ENCODE measurements at regions not wholly inside any gene's neighbourhood (a gene's known extent, or its start where the extent isn't known, plus 50 kb on each side); places are given as distances from the start of the nearest gene placed in this dataset.

- Histone ChIP-seq H3K4me3 (peak overlapping the region; percentile 75), H3K4me1 (peaks cover 46% of the 10 kb centered on the region), H3K27ac (peak overlapping the region; percentile 85 to 96), H3K4me2 (peak overlapping the region; percentile 89), H3K9me3 (no peaks in the 10 kb centered on the region)
- 0 out of 5 replicates have a peak, but pooled peaks of 1 of the 2 experiments have one; percentile 11 for TF ChIP-seq EP300 (IDR thresholded peaks at IDR 0.05)
- TF ChIP-seq EHMT2 (IDR thresholded peaks at IDR 0.05; ENCODE audit: low read depth), result no peak
- TF ChIP-seq, protein P1, sequence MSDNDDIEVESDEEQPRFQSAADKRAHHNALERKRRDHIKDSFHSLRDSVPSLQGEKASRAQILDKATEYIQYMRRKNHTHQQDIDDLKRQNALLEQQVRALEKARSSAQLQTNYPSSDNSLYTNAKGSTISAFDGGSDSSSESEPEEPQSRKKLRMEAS (IDR thresholded peaks at IDR 0.05), result peak; percentile 22; the same call in 1 of the 2 replicates
- TF ChIP-seq MYC (IDR thresholded peaks at IDR 0.05; ENCODE audit: borderline replicate concordance, low read length), result 0 out of 2 replicates have a peak, but pooled peaks have one; percentile 14
- peak; percentile 96 for TF ChIP-seq POLR2A (IDR thresholded peaks at IDR 0.05; ENCODE audit: low read length)
- peak; percentile 35; the same call in 1 of the 2 replicates for TF ChIP-seq GATA3 (IDR thresholded peaks at IDR 0.05; ENCODE audit: borderline replicate concordance)
- TF ChIP-seq USF2 (IDR thresholded peaks at IDR 0.05), result no peak
- TF ChIP-seq TFCP2L1 (CRISPR knock-in tag; IDR thresholded peaks at IDR 0.05), result peak; percentile 86; the same call in 1 of the 2 replicates
- peak; percentile 55 for TF ChIP-seq MAFK (IDR thresholded peaks at IDR 0.05; ENCODE audit: partially characterized antibody)
- peak; percentile 63 for TF ChIP-seq BCL3 (IDR thresholded peaks at IDR 0.05)
- peak; percentile 68; the same call in 1 of the 2 replicates for TF ChIP-seq PHF8 (IDR thresholded peaks at IDR 0.05; ENCODE audit: borderline replicate concordance, low read depth)
- TF ChIP-seq, protein P2, sequence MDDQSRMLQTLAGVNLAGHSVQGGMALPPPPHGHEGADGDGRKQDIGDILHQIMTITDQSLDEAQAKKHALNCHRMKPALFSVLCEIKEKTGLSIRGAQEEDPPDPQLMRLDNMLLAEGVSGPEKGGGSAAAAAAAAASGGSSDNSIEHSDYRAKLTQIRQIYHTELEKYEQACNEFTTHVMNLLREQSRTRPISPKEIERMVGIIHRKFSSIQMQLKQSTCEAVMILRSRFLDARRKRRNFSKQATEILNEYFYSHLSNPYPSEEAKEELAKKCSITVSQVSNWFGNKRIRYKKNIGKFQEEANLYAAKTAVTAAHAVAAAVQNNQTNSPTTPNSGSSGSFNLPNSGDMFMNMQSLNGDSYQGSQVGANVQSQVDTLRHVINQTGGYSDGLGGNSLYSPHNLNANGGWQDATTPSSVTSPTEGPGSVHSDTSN (IDR thresholded peaks at IDR 0.05), result peak; percentile 56
- TF ChIP-seq EHF (CRISPR knock-in tag; IDR thresholded peaks at IDR 0.05), result no peak
- TF ChIP-seq, protein P3, sequence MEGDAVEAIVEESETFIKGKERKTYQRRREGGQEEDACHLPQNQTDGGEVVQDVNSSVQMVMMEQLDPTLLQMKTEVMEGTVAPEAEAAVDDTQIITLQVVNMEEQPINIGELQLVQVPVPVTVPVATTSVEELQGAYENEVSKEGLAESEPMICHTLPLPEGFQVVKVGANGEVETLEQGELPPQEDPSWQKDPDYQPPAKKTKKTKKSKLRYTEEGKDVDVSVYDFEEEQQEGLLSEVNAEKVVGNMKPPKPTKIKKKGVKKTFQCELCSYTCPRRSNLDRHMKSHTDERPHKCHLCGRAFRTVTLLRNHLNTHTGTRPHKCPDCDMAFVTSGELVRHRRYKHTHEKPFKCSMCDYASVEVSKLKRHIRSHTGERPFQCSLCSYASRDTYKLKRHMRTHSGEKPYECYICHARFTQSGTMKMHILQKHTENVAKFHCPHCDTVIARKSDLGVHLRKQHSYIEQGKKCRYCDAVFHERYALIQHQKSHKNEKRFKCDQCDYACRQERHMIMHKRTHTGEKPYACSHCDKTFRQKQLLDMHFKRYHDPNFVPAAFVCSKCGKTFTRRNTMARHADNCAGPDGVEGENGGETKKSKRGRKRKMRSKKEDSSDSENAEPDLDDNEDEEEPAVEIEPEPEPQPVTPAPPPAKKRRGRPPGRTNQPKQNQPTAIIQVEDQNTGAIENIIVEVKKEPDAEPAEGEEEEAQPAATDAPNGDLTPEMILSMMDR (IDR thresholded peaks at IDR 0.05), result no peak
- peak; percentile 38; the same call in 1 of the 2 replicates for TF ChIP-seq RFX5 (IDR thresholded peaks at IDR 0.05)
- TF ChIP-seq JUN (IDR thresholded peaks at IDR 0.05), result peak; percentile 78 to 95
- POLR2A ChIA-PET, result interaction anchor here (0.5 to 5.8 kb wide), 19 partner anchors 14 to 1113 kb away, joined by 3 to 226 read pairs (median 4); a partner anchor contains a TSS
- CTCF ChIA-PET, result interaction anchor here (0.7 to 1.2 kb wide), 2 partner anchors 14 to 824 kb away, joined by 3 to 4 read pairs; a partner anchor contains a TSS
- ATAC-seq (peak; percentile 81 to 83), DNase-seq (ENCODE audit: low read depth in 1 of 2, low spot score in 1 of 2) (peak; percentile 93 to 99), FAIRE-seq (no peak)
- 1% methylated on average over 26 of the region's 53 CpGs for WGBS (ENCODE audit: missing lambda C conversion rate)
These were observed 114.8 kb upstream of the PRSS16 start for GRCh38 chr6:27132532-27133280.

DNA sequence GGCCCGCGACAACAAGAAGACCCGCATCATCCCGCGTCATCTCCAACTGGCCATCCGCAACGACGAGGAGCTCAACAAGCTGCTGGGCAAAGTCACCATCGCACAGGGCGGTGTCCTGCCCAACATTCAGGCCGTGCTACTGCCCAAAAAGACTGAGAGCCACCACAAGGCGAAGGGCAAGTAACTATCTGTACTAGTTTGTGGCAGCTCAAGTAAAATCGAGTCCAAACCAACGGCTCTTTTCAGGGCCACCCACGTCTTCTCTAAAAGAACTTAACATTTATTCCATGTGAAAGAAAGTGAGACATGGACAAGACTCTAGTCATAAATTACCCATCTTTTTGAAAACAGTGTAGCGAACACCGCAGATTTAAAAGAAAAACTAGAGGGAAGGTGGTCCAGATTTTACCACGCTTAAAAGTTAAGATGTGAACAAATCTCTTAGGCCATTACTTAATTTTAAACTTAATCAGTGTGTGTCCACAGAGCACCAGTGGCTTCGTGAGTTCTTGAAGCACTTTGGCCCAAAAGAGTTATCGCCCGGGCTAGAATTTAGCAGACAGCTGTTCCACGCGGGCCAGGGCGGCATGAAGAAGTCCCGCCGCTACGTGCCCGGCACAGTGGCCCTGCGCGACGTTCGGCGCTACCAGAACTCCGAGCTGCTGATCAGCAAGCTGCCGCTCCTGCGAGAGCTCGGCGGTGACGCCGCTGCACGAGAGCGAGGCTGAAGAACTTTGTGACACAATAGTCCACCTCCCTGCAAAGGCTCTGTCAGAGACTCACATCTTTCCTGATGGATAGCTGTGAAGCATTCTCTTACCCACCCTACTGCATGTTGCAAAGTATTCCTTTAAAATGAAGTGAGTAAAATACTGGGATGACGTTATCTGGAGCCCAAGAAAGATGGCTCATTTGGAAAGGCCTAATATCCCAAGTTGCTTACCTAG, 113.9 kb upstream of the PRSS16 start:
- WGBS (ENCODE audit: missing lambda C conversion rate), result under 1% methylated on average over 26 of the region's 43 CpGs
- Histone ChIP-seq H3K4me2 (peak overlapping the region; percentile 89), H3K4me1 (peaks cover 46% of the 10 kb centered on the region), H3K27ac (peak overlapping the region; percentile 85 to 96), H3K9me3 (no peaks in the 10 kb centered on the region), H3K4me3 (peak overlapping the region; percentile 74)
- CTCF ChIA-PET, result interaction anchor here (0.7 to 1.2 kb wide), 2 partner anchors 526 to 823 kb away, joined by 3 to 4 read pairs; no protein-coding TSS in a partner anchor
- POLR2A ChIA-PET, result interaction anchor here (0.7 to 5.8 kb wide), 11 partner anchors 13 to 977 kb away, joined by 3 to 226 read pairs (median 7); a partner anchor contains a TSS
- ATAC-seq (peak; percentile 47 to 62), FAIRE-seq (no peak), DNase-seq (ENCODE audit: low read depth in 1 of 2, low spot score in 1 of 2) (peak in 1 of 2 experiments; percentile 76)
- no peak for TF ChIP-seq BHLHE40 (IDR thresholded peaks at IDR 0.05; ENCODE audit: low read depth, low read length)
- TF ChIP-seq RARB (CRISPR knock-in tag; IDR thresholded peaks at IDR 0.05), result peak; percentile 98
- TF ChIP-seq GATA3 (IDR thresholded peaks at IDR 0.05; ENCODE audit: borderline replicate concordance), result 0 out of 2 replicates have a peak, but pooled peaks have one; percentile 6
- TF ChIP-seq POLR2A (IDR thresholded peaks at IDR 0.05; ENCODE audit: low read length), result peak; percentile 62
- peak in 1 of 2 experiments; percentile 32; a peak in 2 of 5 replicates for TF ChIP-seq JUN (IDR thresholded peaks at IDR 0.05)
- TF ChIP-seq, protein P1 (IDR thresholded peaks at IDR 0.05), result peak; percentile 63; the same call in 1 of the 2 replicates
- 0 out of 2 replicates have a peak, but pooled peaks have one; percentile 12 for TF ChIP-seq EHF (CRISPR knock-in tag; IDR thresholded peaks at IDR 0.05)
- TF ChIP-seq, protein P4, sequence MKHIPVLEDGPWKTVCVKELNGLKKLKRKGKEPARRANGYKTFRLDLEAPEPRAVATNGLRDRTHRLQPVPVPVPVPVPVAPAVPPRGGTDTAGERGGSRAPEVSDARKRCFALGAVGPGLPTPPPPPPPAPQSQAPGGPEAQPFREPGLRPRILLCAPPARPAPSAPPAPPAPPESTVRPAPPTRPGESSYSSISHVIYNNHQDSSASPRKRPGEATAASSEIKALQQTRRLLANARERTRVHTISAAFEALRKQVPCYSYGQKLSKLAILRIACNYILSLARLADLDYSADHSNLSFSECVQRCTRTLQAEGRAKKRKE (CRISPR knock-in tag; IDR thresholded peaks at IDR 0.05; ENCODE audit: low read depth), result 0 out of 2 replicates have a peak, but pooled peaks have one; percentile 58
- TF ChIP-seq JUNB (IDR thresholded peaks at IDR 0.05), result no peak
- peak; percentile 92; the same call in 1 of the 2 replicates for TF ChIP-seq TP53 (CRISPR knock-in tag; IDR thresholded peaks at IDR 0.05)
- TF ChIP-seq USF2 (IDR thresholded peaks at IDR 0.05), result no peak

All from A549 (cell line).